SK-N-MC (cell line): ENCODE measurements at regions not wholly inside any gene's neighbourhood (a gene's known extent, or its start where the extent isn't known, plus 50 kb on each side); places are given as distances from the start of the nearest gene placed in this dataset.

Source experiments
- EZH2 ChIP-seq: fragments of 200-600 bp; sonication (generic); IDR thresholded peaks from one replicate; pipeline ENCODE4 v1.6.1; 2017; ENCODE audit warnings: antibody characterized with exemption
- POLR2AphosphoS5 ChIP-seq: IDR thresholded peaks from 2 replicates; pipeline ENCODE4 v1.6.1; 2012; ENCODE audit warnings: mild to moderate bottlenecking, low read depth, low read length, borderline replicate concordance

DNA sequence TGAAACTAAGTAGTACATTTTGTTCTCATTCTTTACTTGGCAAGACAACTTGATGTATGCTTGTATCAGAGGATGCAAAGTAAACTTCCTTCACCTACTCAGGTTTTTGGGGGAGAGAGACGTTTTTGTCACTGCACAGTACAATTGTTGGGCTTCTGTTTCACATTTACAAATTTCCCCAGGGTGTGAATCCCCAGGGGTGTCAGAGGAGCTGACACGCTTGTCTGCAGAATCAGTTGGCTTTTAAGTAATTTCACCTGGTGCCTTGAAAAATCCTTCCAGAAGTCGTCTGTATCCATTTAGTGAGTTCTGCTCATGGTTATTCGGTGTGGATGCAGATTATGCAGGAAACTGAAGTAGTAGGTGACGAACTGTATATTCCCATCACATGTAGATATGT is 1227.7 kb upstream of the CELF2 start:
- no peak for TF ChIP-seq EZH2
- TF ChIP-seq POLR2AphosphoS5: no peak
